T-cell (primary cell): ENCODE measurements at regions not wholly inside any gene's neighbourhood (a gene's known extent, or its start where the extent isn't known, plus 50 kb on each side); places are given as distances from the start of the nearest gene placed in this dataset.
"Not testable (repeated sequence)": the region's sequence is repeated elsewhere in the genome, so short reads cannot be mapped to it uniquely, and the experiment has no call there.

ENCODE experiments used
- ATAC-seq, 4 experiments: fragments of 200-7000 bp in 3 of 4; fragments of 150-1000 bp in 1 of 4; cut with Tn5 transposase; replicated peaks in 1 of 4; 1 replicate in 3 of 4; 2 replicates in 1 of 4; pipeline ENCODE4 v1.10.0; 2021; ENCODE audit warnings: moderate library complexity in 3 of 4, mild to moderate bottlenecking in 2 of 4, moderate number of reproducible peaks in 1 of 4
- CTCF ChIA-PET, 2 donors: fragments of 300-600 bp; sonication (Branson Sonifier 250); formaldehyde crosslinking; loops; one replicate each; lab custom pipeline; 2022; ENCODE audit warnings: antibody characterized with exemption in 2 of 2; lab: Charles Lee
- POLR2A ChIA-PET, 2 donors: fragments of 300-600 bp; sonication (Branson Sonifier 250); formaldehyde crosslinking; loops; one replicate each; lab custom pipeline; 2022; ENCODE audit warnings: antibody characterized with exemption in 2 of 2; lab: Charles Lee
- DNase-seq, 35 experiments: peaks; one replicate each; pipeline versions ENCODE4 v3.0.0 to v3.0.0-alpha.2; 2013 to 2023
- H3K27ac ChIP-seq: one replicate; pipeline ENCODE4 v1.5.1; 2013; ENCODE audit warnings: low read length
- H3K27me3 ChIP-seq, 2 experiments: replicated peaks in 1 of 2; 1 replicate in 1 of 2; 2 replicates in 1 of 2; pipeline versions ENCODE4 v1.6.1 to v1.7.0; 2013; ENCODE audit warnings: low read length in 1 of 2, mixed read lengths in 1 of 2; ENCODE audit not compliant: control insufficient read depth in 2 of 2, insufficient read depth in 2 of 2; ENCODE audit errors: extremely low read depth in 1 of 2
- H3K36me3 ChIP-seq, 2 donors: 1 replicate in 1 of 2; 2 replicates in 1 of 2; pipeline versions ENCODE4 v1.6.1 to v1.7.0; 2013; ENCODE audit warnings: low read length in 1 of 2; ENCODE audit not compliant: control insufficient read depth in 2 of 2, insufficient read depth in 1 of 2; ENCODE audit errors: extremely low read depth in 1 of 2
- H3K4me1 ChIP-seq, 2 experiments: 1 replicate in 1 of 2; 2 replicates in 1 of 2; pipeline versions ENCODE4 v1.6.1 to v1.7.0; 2013; ENCODE audit warnings: low read length in 2 of 2, mixed read lengths in 1 of 2; ENCODE audit not compliant: insufficient read depth in 2 of 2, control insufficient read depth in 1 of 2; ENCODE audit errors: extremely low read depth in 1 of 2
- H3K4me3 ChIP-seq, 2 donors: 1 replicate in 1 of 2; 2 replicates in 1 of 2; pipeline versions ENCODE4 v1.5.1 to v1.7.0; 2013; ENCODE audit warnings: mild to moderate bottlenecking in 2 of 2, low read length in 1 of 2, moderate library complexity in 1 of 2; ENCODE audit not compliant: control insufficient read depth in 1 of 2; ENCODE audit errors: extremely low read depth in 1 of 2
- H3K9me3 ChIP-seq: 2 replicates; pipeline ENCODE4 v1.7.0; 2013
- H3K27ac Mint-ChIP-seq, 2 donors: one replicate each; pipeline ENCODE4 v1.8.0; 2020 to 2021; ENCODE audit warnings: mild to moderate bottlenecking in 2 of 2, mixed read lengths in 2 of 2
- H3K27me3 Mint-ChIP-seq, 2 donors: one replicate each; pipeline ENCODE4 v1.8.0; 2021 to 2022; ENCODE audit warnings: mixed read lengths in 2 of 2
- H3K36me3 Mint-ChIP-seq: one replicate; pipeline ENCODE4 v1.8.0; 2021; ENCODE audit warnings: mixed read lengths
- H3K4me1 Mint-ChIP-seq, 3 donors: one replicate each; pipeline ENCODE4 v1.8.0; 2020 to 2022; ENCODE audit warnings: mixed read lengths in 3 of 3, mild to moderate bottlenecking in 1 of 3
- H3K4me3 Mint-ChIP-seq, 3 donors: one replicate each; pipeline ENCODE4 v1.8.0; 2020 to 2022; ENCODE audit warnings: mild to moderate bottlenecking in 3 of 3, mixed read lengths in 3 of 3, moderate library complexity in 3 of 3
- H3K9me3 Mint-ChIP-seq, 3 donors: one replicate each; pipeline ENCODE4 v1.8.0; 2020 to 2022; ENCODE audit warnings: mixed read lengths in 3 of 3
- WGBS: methylation state at CpG from one replicate; pipeline ENCODE4 v1.1.5; 2013; ENCODE audit warnings: missing lambda C conversion rate; ENCODE audit not compliant: insufficient coverage; 5-methylcytosine and 5-hydroxymethylcytosine counted together

GRCh38 chr5:52013523-52013922 lies 630.3 kb downstream of the ISL1 start:
- H3K4me3 Mint-ChIP-seq = no peak overlapping the region
- no peaks in the 10 kb centered on the region for H3K4me1 Mint-ChIP-seq
- no peak overlapping the region for H3K27ac ChIP-seq

DNA sequence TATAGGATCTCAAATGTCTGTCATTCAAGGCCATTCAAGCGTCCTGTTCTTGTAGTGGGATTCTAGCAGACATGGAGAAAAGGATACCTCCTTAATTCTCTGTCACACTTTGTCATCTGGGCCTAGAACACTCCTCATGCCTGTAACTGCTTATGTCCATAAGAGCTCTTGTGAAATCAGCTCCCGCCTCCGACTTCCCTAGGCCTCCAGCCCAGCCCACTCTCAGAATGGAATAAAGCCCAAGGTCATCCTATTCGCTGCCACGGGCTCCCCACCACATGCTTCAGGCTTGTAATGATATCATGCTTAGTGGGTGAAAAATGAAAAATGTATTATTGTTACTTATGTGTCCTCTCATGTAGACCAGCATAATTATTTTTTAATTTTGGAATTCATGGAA lies 632.5 kb downstream of the ISL1 start:
- H3K27ac ChIP-seq = no peak overlapping the region
- no peaks in the 10 kb centered on the region for H3K27me3 Mint-ChIP-seq
- ChIA-PET POLR2A (no interaction called here), CTCF (no interaction called here)
- no peaks in the 10 kb centered on the region for H3K27me3 ChIP-seq
- H3K27ac Mint-ChIP-seq = no peak overlapping the region
- H3K4me1 ChIP-seq = no peaks in the 10 kb centered on the region
- H3K4me3 Mint-ChIP-seq = no peak overlapping the region
- DNase-seq (no peak), ATAC-seq (no peak)
- 70% methylated on average over 2 of the region's 5 CpGs for WGBS
- no peaks in the 10 kb centered on the region for H3K36me3 Mint-ChIP-seq
- no peak overlapping the region for H3K4me3 ChIP-seq
- H3K4me1 Mint-ChIP-seq = no peaks in the 10 kb centered on the region
- H3K9me3 Mint-ChIP-seq = no peaks in the 10 kb centered on the region
- H3K36me3 ChIP-seq = no peaks in the 10 kb centered on the region
- H3K9me3 ChIP-seq = no peaks in the 10 kb centered on the region

More at GRCh38 chr5:52013523-52013922, 630.3 kb downstream of the ISL1 start:
- Mint-ChIP-seq H3K36me3 (no peaks in the 10 kb centered on the region), H3K9me3 (no peaks in the 10 kb centered on the region), H3K27me3 (no peaks in the 10 kb centered on the region), H3K27ac (no peak overlapping the region)
- Histone ChIP-seq H3K4me1 (no peaks in the 10 kb centered on the region), H3K9me3 (no peaks in the 10 kb centered on the region), H3K27me3 (no peaks in the 10 kb centered on the region), H3K36me3 (no peaks in the 10 kb centered on the region), H3K4me3 (no peak overlapping the region)
- ChIA-PET POLR2A (interaction anchor here in 1 of 2 donors (0.6 kb wide), 1 partner anchor 11 kb away, joined by 9 read pairs; no protein-coding TSS in a partner anchor), CTCF (no interaction called here)
- ATAC-seq = no peak
- no peak for DNase-seq
- WGBS = no CpG with 5 or more reads among the region's 1 CpG

GRCh38 chr5:52017567-52017966 lies 634.3 kb downstream of the ISL1 start:
- H3K9me3 Mint-ChIP-seq = no peaks in the 10 kb centered on the region
- CTCF ChIA-PET = no interaction called here

DNA sequence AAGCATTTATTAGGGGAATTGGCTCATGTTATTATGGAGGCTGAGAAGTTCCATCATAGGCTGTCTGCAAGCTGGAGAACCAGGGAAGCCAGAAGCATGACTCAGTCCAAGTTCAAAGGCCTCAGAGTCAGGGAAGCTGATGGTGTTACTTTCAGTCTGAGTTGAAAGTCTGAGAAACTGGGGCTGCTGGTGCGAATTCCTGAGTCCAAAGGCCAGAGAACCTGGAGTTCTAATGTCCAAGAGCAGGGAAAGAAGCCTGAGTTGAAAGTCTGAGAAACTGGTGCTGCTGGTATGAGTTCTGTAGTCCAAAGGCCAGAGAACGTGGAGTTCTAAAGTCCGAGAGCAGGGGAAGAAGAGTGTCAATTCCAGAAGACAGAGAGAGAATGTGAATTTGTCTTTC lies 641.1 kb downstream of the ISL1 start:
- Mint-ChIP-seq H3K36me3 (no peaks in the 10 kb centered on the region), H3K27ac (no peak overlapping the region), H3K27me3 (no peaks in the 10 kb centered on the region), H3K4me1 (no peaks in the 10 kb centered on the region), H3K9me3 (peaks cover 2 to 7% (median 3%) of the 10 kb centered on the region in 3 donors), H3K4me3 (no peak overlapping the region)
- Histone ChIP-seq H3K36me3 (no peaks in the 10 kb centered on the region), H3K4me1 (no peaks in the 10 kb centered on the region), H3K27ac (no peak overlapping the region), H3K27me3 (no peaks in the 10 kb centered on the region), H3K4me3 (no peak overlapping the region), H3K9me3 (no peaks in the 10 kb centered on the region)
- WGBS = 58% methylated on average over 3 of the region's 3 CpGs
- CTCF ChIA-PET = no interaction called here
- POLR2A ChIA-PET = no interaction called here
- DNase-seq = no peak
- ATAC-seq = no peak

More at GRCh38 chr5:52017567-52017966, 634.3 kb downstream of the ISL1 start:
- Histone ChIP-seq H3K4me3 (no peak overlapping the region), H3K36me3 (no peaks in the 10 kb centered on the region), H3K4me1 (no peaks in the 10 kb centered on the region), H3K27me3 (no peaks in the 10 kb centered on the region), H3K9me3 (no peaks in the 10 kb centered on the region), H3K27ac (no peak overlapping the region)
- H3K4me1 Mint-ChIP-seq = no peaks in the 10 kb centered on the region
- no peaks in the 10 kb centered on the region for H3K36me3 Mint-ChIP-seq
- ATAC-seq = no peak
- POLR2A ChIA-PET = no interaction called here
- no peak overlapping the region for H3K4me3 Mint-ChIP-seq
- no peak overlapping the region for H3K27ac Mint-ChIP-seq
- DNase-seq = no peak
- H3K27me3 Mint-ChIP-seq = no peaks in the 10 kb centered on the region
- no CpG with 5 or more reads among the region's 2 CpGs for WGBS

DNA sequence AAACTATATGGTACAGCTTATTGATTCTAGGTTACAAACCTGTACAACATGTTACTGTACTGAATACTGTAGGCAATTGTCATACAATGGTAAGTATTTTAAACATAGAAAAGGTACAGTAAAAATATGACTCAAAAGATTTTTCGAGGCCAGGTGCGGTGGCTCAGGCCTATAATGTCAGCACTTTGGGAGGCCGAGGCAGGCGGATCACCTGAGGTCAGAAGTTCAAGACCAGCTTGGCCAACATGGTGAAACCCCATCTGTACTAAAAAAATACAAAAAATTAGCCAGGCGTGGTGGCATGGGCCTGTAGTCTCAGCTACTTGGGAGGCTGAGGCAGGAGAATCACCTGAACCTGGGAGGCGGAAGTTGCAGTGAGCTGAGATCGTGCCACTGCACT lies 646.6 kb downstream of the ISL1 start:
- H3K27ac ChIP-seq, H3K9me3 Mint-ChIP-seq, H3K4me3 ChIP-seq, H3K36me3 ChIP-seq, ATAC-seq, DNase-seq, POLR2A ChIA-PET, H3K27ac Mint-ChIP-seq, H3K4me1 ChIP-seq, H3K27me3 ChIP-seq, CTCF ChIA-PET, H3K36me3 Mint-ChIP-seq, H3K4me1 Mint-ChIP-seq, H3K27me3 Mint-ChIP-seq, H3K4me3 Mint-ChIP-seq, H3K9me3 ChIP-seq: not testable (repeated sequence)
- WGBS = 96% methylated on average over 4 of the region's 7 CpGs

GRCh38 chr5:52041842-52042241 lies 658.6 kb downstream of the ISL1 start:
- no peak overlapping the region for H3K4me3 Mint-ChIP-seq
- Histone ChIP-seq H3K4me3 (no peak overlapping the region), H3K4me1 (no peaks in the 10 kb centered on the region), H3K27ac (no peak overlapping the region), H3K9me3 (no peaks in the 10 kb centered on the region), H3K36me3 (no peaks in the 10 kb centered on the region), H3K27me3 (no peaks in the 10 kb centered on the region)
- 100% methylated on average over 1 of the region's 2 CpGs for WGBS
- no peaks in the 10 kb centered on the region for H3K36me3 Mint-ChIP-seq
- H3K4me1 Mint-ChIP-seq = no peaks in the 10 kb centered on the region
- POLR2A ChIA-PET = no interaction called here
- DNase-seq (no peak), ATAC-seq (no peak)
- H3K27ac Mint-ChIP-seq = no peak overlapping the region
- CTCF ChIA-PET = no interaction called here
- no peaks in the 10 kb centered on the region for H3K9me3 Mint-ChIP-seq
- no peaks in the 10 kb centered on the region for H3K27me3 Mint-ChIP-seq

DNA sequence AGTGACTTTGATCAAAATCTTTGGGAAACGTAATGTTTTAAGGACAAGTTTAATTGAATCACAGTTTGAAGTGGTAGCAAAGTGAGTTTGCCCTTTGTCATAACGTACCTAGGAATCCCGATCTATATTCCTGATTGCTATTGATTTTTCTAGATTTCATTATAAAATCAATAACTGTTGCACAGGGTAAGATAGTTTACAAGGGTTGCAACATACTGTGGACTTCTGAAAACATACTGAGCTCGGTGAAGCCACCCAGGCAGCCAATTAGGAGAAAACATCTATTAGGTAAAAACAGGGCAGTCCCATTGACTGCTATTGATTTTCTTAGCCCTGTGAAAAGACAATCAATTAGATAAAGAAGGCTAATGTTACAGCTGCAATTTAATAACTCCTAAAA lies 659.9 kb downstream of the ISL1 start:
- no peak for DNase-seq
- ChIA-PET CTCF (no interaction called here), POLR2A (no interaction called here)
- Mint-ChIP-seq H3K27me3 (no peaks in the 10 kb centered on the region), H3K27ac (no peak overlapping the region), H3K4me1 (no peaks in the 10 kb centered on the region), H3K9me3 (peaks cover 0 to 3% (median 0%) of the 10 kb centered on the region in 3 donors), H3K36me3 (no peaks in the 10 kb centered on the region), H3K4me3 (no peak overlapping the region)
- Histone ChIP-seq H3K4me1 (no peaks in the 10 kb centered on the region), H3K4me3 (no peak overlapping the region), H3K36me3 (no peaks in the 10 kb centered on the region), H3K27me3 (no peaks in the 10 kb centered on the region), H3K27ac (no peak overlapping the region), H3K9me3 (no peaks in the 10 kb centered on the region)
- WGBS = no CpG with 5 or more reads among the region's 4 CpGs
- no peak for ATAC-seq
